ENCODE measurements at regions not wholly inside any gene's neighbourhood (a gene's known extent, or its start where the extent isn't known, plus 50 kb on each side); places are given as distances from the start of the nearest gene placed in this dataset.

DNA sequence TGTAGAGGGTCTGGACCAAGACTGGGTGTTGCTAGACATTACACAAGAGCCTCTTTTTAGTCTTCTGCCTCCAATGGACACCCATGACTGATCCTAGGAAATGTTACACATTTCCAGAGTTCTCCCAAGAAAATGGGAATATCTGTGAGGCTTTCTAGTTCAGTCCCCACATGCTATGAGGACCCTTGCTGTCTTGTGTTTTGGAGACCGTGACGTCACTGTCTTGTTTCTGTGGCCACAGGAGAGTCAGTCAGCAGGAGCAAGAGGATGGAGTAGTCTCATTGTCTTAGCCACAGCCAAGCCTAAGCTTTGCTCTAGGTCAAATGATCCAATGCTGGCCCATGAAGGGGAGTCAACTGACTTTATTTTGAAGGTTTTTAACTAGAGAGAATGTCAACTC lies 820.1 kb upstream of the RBFOX1 start:
- no peaks in the 10 kb centered on the region for H3K27me3 Mint-ChIP-seq (ENCODE audit: unreplicated experiment)
- no peak overlapping the region for H3K4me3 Mint-ChIP-seq (ENCODE audit: unreplicated experiment)
- TF ChIP-seq, protein P1, sequence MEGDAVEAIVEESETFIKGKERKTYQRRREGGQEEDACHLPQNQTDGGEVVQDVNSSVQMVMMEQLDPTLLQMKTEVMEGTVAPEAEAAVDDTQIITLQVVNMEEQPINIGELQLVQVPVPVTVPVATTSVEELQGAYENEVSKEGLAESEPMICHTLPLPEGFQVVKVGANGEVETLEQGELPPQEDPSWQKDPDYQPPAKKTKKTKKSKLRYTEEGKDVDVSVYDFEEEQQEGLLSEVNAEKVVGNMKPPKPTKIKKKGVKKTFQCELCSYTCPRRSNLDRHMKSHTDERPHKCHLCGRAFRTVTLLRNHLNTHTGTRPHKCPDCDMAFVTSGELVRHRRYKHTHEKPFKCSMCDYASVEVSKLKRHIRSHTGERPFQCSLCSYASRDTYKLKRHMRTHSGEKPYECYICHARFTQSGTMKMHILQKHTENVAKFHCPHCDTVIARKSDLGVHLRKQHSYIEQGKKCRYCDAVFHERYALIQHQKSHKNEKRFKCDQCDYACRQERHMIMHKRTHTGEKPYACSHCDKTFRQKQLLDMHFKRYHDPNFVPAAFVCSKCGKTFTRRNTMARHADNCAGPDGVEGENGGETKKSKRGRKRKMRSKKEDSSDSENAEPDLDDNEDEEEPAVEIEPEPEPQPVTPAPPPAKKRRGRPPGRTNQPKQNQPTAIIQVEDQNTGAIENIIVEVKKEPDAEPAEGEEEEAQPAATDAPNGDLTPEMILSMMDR (IDR thresholded peaks at IDR 0.05; ENCODE audit: partially characterized antibody, unreplicated experiment), result no peak
- H3K9me3 Mint-ChIP-seq (ENCODE audit: unreplicated experiment), result peaks cover 9% of the 10 kb centered on the region
- peaks cover 2% of the 10 kb centered on the region for H3K4me1 Mint-ChIP-seq (ENCODE audit: low read depth, unreplicated experiment)
- DNase-seq, result no peak
- no peak overlapping the region for H3K27ac Mint-ChIP-seq (ENCODE audit: unreplicated experiment)
- H3K36me3 Mint-ChIP-seq (ENCODE audit: unreplicated experiment), result no peaks in the 10 kb centered on the region

DNA sequence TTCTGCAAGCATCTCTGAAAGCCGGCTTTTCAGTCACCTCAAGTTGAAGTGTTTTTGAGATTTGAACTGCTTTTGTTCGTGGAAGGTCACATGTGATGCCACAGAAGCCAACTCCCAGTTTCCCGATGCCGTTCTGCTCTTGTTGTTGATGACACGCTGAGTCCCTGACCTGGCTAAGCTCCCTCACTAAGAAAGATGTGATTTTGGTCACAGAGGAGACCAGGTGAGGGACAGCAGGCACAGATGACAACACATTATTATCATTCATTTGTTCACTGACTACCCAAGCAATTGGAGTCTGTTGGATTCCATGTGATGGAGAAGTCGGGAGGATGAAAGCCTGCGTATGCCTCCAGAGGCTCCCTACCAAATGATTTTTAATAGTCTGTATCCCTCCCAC lies 822.4 kb upstream of the RBFOX1 start:
- peaks cover 2% of the 10 kb centered on the region for H3K4me1 Mint-ChIP-seq (ENCODE audit: low read depth, unreplicated experiment)
- TF ChIP-seq, protein P1 (IDR thresholded peaks at IDR 0.05; ENCODE audit: partially characterized antibody, unreplicated experiment), result no peak
- H3K4me3 Mint-ChIP-seq (ENCODE audit: unreplicated experiment), result no peak overlapping the region
- no peak overlapping the region for H3K27ac Mint-ChIP-seq (ENCODE audit: unreplicated experiment)
- no peak for DNase-seq
- no peaks in the 10 kb centered on the region for H3K36me3 Mint-ChIP-seq (ENCODE audit: unreplicated experiment)
- no peaks in the 10 kb centered on the region for H3K27me3 Mint-ChIP-seq (ENCODE audit: unreplicated experiment)
- peaks cover 12% of the 10 kb centered on the region for H3K9me3 Mint-ChIP-seq (ENCODE audit: unreplicated experiment)

- Mint-ChIP-seq H3K4me3 (ENCODE audit: unreplicated experiment) (no peak overlapping the region), H3K27ac (ENCODE audit: unreplicated experiment) (no peak overlapping the region), H3K9me3 (ENCODE audit: unreplicated experiment) (no peaks in the 10 kb centered on the region), H3K36me3 (ENCODE audit: unreplicated experiment) (no peaks in the 10 kb centered on the region), H3K4me1 (ENCODE audit: low read depth, unreplicated experiment) (no peaks in the 10 kb centered on the region), H3K27me3 (ENCODE audit: unreplicated experiment) (no peaks in the 10 kb centered on the region)
- DNase-seq, result no peak
- TF ChIP-seq, protein P1 (IDR thresholded peaks at IDR 0.05; ENCODE audit: partially characterized antibody, unreplicated experiment), result no peak
These were observed 833.2 kb upstream of the RBFOX1 start for GRCh38 chr16:6499413-6499812.

DNA sequence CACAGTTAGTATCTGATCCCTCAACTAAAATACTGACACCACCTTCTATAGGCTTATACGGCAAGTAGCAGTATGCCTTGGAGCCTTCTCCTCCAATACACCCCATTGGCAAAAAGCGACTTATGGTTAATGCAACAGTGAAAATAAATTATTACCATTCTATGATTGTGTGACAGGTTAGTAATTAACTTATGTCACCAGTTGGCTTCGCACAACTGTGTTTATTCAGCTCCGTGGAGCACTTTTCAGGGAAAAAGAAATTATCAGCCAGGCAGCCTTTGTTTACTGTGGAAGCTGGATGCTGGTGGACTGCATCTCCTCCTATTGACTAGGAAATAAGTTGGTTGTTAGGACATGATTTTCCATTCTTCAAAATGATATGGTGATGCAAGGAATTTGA lies 833.8 kb upstream of the RBFOX1 start:
- TF ChIP-seq, protein P1 (IDR thresholded peaks at IDR 0.05; ENCODE audit: partially characterized antibody, unreplicated experiment), result no peak
- Mint-ChIP-seq H3K27ac (ENCODE audit: unreplicated experiment) (no peak overlapping the region), H3K27me3 (ENCODE audit: unreplicated experiment) (no peaks in the 10 kb centered on the region), H3K36me3 (ENCODE audit: unreplicated experiment) (no peaks in the 10 kb centered on the region), H3K9me3 (ENCODE audit: unreplicated experiment) (no peaks in the 10 kb centered on the region), H3K4me1 (ENCODE audit: low read depth, unreplicated experiment) (no peaks in the 10 kb centered on the region), H3K4me3 (ENCODE audit: unreplicated experiment) (no peak overlapping the region)
- no peak for DNase-seq

- H3K36me3 Mint-ChIP-seq (ENCODE audit: unreplicated experiment), result no peaks in the 10 kb centered on the region
- H3K4me3 Mint-ChIP-seq (ENCODE audit: unreplicated experiment), result no peak overlapping the region
These were observed 835.6 kb upstream of the RBFOX1 start for GRCh38 chr16:6496996-6497395.

More at GRCh38 chr16:6496996-6497395, 835.6 kb upstream of the RBFOX1 start:
- no peaks in the 10 kb centered on the region for H3K4me1 Mint-ChIP-seq (ENCODE audit: low read depth, unreplicated experiment)
- H3K27me3 Mint-ChIP-seq (ENCODE audit: unreplicated experiment), result no peaks in the 10 kb centered on the region
- H3K9me3 Mint-ChIP-seq (ENCODE audit: unreplicated experiment), result no peaks in the 10 kb centered on the region
- no peak overlapping the region for H3K27ac Mint-ChIP-seq (ENCODE audit: unreplicated experiment)
- TF ChIP-seq, protein P1 (IDR thresholded peaks at IDR 0.05; ENCODE audit: partially characterized antibody, unreplicated experiment), result no peak
- no peak for DNase-seq

Data from glutamatergic neuron (in vitro differentiated cells).